Vagina (tissue), 2 donors: ENCODE measurements at regions not wholly inside any gene's neighbourhood (a gene's known extent, or its start where the extent isn't known, plus 50 kb on each side); places are given as distances from the start of the nearest gene placed in this dataset.

Experiments
- POLR2A ChIP-seq, 2 donors: fragments of 450-650 bp; IDR thresholded peaks; one replicate each; pipeline ENCODE4 v1.6.1; 2017; ENCODE audit warnings: antibody characterized with exemption in 2 of 2, mild to moderate bottlenecking in 2 of 2, moderate library complexity in 2 of 2
- TF ChIP-seq, protein P1 (sequence below), 3 experiments: fragments of 450-650 bp in 2 of 3; fragments of 200-600 bp in 1 of 3; sonication (generic) in 1 of 3; IDR thresholded peaks; one replicate each; pipeline ENCODE4 v1.5.1; 2017 to 2019; ENCODE audit warnings: antibody characterized with exemption in 3 of 3, mild to moderate bottlenecking in 2 of 3, moderate library complexity in 2 of 3

DNA sequence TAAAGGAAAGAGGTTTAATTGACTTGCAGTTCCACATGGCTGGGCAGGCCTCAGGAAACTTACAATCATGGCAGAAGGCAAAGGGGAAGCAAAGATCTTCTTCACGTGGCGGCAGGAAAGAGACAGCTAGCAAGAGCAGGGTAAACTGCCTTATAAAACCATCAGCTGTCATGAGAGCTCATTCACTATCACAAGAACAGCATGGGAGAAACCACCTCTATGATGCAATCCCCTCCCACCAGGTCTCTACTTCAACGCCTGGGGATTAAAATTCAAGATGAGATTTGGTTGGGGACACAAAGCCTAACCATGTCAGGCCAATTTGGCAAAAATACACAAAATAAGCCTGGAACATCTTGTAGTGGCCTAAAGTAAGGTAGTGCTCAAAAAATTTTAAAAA lies 152.6 kb downstream of the COL6A3 start:
- TF ChIP-seq POLR2A (IDR thresholded peaks at IDR 0.05): no peak
- TF ChIP-seq, protein P1, sequence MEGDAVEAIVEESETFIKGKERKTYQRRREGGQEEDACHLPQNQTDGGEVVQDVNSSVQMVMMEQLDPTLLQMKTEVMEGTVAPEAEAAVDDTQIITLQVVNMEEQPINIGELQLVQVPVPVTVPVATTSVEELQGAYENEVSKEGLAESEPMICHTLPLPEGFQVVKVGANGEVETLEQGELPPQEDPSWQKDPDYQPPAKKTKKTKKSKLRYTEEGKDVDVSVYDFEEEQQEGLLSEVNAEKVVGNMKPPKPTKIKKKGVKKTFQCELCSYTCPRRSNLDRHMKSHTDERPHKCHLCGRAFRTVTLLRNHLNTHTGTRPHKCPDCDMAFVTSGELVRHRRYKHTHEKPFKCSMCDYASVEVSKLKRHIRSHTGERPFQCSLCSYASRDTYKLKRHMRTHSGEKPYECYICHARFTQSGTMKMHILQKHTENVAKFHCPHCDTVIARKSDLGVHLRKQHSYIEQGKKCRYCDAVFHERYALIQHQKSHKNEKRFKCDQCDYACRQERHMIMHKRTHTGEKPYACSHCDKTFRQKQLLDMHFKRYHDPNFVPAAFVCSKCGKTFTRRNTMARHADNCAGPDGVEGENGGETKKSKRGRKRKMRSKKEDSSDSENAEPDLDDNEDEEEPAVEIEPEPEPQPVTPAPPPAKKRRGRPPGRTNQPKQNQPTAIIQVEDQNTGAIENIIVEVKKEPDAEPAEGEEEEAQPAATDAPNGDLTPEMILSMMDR (IDR thresholded peaks at IDR 0.05): no peak
